NCI-H774 (cell line): ENCODE measurements at regions not wholly inside any gene's neighbourhood (a gene's known extent, or its start where the extent isn't known, plus 50 kb on each side); places are given as distances from the start of the nearest gene placed in this dataset.

Experiments used
- DNase-seq: peaks from one replicate; lab custom pipeline; 2025; lab: John Stamatoyannopoulos, UW

DNA sequence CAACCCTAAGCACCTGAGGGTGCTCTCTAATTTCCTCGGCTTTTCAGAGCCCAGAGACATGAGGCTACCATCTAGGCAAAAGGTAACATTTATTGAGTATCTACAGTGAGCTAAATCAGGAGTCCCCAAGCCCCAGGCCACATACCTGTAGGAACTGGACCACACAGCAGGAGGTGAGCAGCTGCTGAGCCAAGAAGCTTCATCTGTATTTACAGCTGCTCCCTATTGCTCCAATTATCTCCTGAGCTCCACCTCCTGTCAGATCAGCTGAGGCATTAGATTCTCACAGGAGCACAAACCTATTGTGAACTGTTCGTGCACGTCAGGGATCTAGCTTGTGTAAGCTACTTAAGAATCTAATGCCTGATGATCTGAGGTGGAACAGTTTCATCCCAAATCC, 70.2 kb downstream of the RND3 start:
- DNase-seq = no peak

DNA sequence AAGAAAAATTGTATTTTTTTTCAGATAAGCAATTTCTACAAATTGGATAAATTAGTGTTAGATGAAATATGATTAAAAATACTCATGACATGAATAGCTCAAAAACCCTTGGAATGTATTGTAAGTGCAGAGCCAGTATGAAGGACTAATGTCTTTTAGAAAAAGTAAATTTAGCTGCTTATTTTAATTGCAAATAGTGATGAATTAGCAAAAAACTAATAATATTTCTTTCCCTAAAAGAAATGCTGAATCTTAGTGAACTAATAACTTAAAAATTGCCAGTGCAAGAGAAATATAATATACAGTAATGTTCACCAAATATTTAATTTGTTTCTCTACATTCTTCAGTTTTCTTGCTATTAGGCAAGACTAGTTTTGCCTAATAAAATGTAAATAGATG, 72.4 kb downstream of the RND3 start:
- DNase-seq = no peak

DNA sequence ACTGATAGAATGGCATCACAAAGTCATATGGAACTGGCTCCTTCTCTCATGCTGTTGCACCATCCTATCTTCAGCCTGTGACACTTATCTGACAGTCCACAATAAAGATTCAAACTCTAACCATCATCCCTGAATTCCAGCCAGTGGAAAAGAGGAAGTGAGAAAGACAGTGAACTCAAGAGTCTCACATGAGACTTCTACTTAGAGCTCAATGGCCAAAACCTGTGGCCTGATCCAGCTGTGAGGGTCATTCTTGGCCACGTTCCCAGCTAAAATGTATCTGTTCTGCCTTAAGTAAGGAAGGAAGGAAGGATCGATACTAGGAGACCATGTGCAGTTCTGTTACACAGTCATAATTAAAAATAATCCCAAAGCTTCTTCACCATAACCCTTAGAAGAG, 73.6 kb downstream of the RND3 start:
- DNase-seq = no peak

DNA sequence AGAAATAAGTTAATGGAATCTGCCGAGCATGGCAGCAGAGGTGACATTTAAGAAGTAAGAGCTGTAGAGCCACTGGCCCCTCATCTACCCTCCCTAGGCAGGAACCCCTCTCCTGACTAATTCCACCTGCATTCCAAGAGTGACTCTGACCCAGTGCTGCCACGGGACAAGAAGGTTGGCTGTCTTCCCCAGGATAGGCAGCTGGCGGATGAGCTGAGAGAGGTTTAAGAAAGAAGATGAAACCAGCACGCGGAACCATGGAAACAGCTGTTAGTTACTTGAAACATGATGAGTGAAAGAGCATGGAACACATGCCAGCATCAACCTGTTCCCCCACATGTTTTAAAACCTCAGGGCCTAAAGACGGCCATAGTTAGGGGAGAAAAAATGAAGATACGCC, 74.1 kb downstream of the RND3 start:
- DNase-seq = no peak

DNA sequence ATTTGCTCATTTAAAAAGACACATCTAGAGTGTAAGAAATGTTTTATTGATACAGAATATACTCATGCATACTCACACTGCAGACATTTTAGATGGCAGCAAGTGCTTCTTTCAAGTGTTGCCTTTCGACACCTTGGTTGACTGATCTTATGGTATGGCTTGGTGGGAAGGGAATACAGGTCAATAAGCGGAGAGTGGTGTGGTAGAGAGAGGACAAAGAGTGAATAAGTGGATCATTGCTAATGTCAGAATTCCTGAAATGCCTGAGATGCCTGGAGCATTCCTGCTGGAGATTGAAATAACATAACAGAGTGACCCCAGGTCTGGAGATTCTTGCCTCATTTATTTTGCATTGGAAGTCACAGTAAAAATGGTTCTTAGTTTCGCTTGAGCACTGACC, 76.7 kb downstream of the RND3 start:
- no peak for DNase-seq

DNA sequence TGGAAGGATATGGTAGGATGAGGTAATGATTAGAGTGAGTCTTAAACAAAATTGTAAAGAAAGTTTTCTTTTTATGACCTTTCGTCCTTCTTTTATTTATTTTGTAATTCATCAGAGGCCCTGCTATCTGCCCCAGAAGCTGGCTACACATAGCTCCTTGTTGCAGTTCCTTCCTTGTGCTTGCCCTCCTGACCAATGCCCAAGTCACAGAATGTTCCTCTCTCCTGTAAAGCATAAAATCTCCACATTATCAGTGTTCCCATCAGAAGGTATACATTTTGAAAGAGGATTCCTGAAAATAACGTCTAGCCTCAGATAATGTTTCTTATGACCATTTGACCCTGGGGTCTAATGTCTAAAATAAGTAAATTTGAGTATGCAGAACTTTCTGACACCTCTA, 78.3 kb downstream of the RND3 start:
- DNase-seq = no peak

DNA sequence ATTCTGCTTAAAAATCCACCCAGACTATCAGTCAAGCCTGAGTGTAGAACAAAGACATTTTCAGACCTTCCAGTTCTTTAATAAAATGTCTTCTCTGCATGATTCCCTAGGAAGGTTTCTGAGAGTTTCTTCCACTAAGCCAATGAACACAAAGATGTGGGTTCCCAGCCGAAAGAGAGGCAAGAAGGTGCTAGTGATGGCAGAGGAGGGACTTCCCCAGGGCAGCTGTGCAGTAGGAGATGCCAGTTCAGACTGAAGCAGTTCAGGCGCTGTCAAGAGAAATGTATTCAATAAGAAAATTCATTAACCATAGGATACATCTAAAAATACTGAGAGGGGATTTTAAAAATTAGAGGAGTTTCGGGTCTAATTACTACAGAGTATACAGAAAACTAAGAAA, 83.3 kb downstream of the RND3 start:
- DNase-seq = no peak

DNA sequence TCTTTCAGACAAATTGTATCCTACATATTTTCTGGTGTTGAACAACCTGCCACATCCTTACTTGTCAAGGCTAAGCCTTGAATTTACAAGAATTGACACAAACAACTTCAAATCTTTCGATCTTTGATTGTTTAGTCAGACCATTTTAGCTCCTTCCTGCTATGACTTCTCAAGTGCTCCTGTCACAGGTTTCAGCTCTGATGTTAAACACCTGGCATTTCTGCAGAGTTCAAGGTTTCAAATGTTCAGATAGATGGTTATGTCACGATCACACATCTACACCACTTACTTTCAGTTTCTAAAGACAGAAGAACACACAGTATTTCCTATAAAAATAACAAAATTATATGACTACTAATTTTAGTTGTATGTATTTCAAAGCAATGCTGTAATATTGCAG, 84.0 kb downstream of the RND3 start:
- DNase-seq = no peak

DNA sequence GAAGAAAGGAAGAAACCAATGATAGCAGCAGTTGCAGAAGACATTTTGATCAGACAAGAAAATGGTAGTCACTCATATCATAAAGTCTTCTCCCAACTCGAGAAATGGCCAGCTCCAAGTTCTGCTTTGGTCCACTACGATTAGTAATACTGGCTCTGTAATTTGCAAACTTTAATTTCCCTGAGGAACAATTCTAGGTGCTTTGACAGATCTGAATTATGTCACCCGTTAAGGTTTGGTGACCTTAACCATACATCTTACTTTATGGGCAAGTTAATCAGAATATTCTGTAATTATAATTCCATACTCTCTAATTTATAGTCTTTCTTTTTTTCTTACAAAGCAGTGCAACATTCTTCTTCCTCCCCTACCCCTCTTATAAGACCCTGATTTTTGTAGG, 84.5 kb downstream of the RND3 start:
- DNase-seq = no peak

DNA sequence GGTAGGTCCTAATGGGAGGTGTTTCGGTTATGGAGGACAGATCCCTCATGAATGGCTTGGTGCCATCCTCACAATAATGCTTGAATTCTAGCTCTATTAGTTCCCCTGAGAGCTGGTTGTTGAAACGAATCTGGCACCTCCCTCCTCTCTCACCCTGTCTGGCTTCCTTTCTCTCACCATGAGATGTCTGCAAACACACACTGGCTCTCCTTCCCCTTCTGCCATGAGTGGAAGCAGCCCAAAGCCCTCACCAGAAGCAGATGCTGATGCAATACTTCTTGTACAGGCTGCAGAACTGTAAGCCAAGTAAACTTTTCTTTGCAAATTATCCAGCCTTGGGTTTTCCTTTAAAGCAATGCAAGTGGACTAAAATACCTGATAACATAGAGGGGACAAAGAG, 86.6 kb downstream of the RND3 start:
- no peak for DNase-seq

DNA sequence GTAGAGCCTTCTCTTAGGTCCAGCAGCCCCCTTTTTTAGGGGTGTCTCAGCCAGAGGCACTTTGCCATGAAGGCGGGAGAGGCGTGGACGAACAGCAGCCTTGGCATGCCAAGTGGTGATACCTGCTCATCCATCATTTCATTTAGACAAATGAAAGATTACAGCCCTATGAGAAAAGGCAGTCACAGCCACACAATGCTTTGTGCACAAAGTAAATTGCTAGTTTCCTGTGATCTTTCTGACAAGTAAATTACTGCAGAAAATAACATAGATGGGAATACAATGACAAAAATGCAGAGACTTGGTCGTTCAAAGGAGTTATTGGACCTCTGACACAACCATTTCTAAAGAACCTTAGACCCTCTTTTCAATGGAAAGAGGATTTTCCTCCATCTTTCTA, 94.9 kb downstream of the RND3 start:
- no peak for DNase-seq

DNA sequence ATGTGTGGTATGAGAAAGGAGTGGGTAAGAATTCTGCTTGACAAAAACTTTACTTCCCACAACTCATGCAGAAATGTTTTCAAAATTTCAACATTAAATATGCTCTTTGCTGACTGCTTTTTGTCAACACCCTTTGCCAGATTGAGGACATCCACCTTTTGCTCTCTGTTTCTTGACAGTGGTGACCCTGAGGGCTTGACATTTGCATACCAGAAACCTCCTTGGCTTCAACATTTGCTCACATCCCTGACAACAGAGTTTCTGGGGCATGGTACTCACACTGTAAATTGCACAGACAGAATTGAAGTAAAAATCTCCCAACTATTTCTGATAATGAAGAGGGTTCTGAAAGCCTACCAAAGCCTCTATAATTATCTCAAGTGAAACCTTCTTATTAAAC, 95.7 kb downstream of the RND3 start:
- no peak for DNase-seq

DNA sequence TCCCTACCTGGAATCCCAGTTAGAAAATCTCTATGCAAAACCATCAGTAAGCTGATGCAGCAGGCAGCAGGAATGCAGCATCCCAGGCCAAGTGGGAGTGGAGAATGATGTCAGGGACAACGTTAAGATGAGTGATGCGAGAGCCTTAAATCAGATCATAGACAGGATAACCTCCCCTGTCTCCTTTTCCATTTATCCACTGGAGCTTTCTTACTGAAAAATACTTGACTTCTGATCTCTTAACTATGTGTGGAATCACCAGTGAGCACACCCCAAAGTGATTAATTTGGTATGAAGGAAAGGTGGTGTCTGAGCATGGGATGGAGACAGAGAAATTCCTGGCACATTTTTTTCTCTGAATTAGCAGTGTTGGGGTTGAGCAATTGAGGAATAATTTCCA, 98.0 kb downstream of the RND3 start:
- DNase-seq = no peak

DNA sequence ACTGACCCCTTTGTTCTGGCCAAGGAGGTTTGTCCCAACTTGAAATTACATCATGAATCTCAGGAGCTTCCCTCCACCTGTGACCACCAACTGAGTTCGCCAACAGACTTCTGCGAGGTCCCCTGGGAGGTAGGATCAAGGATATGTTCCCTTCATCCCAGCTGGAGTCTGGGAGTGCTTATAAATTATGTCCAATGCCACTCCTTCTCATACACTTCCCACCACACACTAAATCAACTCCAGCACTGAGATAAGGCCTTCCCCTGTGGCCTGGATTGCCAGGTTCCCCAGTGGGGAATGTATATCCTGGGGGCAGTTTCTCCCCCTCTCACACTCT, 99.2 kb downstream of the RND3 start:
- DNase-seq = no peak

DNA sequence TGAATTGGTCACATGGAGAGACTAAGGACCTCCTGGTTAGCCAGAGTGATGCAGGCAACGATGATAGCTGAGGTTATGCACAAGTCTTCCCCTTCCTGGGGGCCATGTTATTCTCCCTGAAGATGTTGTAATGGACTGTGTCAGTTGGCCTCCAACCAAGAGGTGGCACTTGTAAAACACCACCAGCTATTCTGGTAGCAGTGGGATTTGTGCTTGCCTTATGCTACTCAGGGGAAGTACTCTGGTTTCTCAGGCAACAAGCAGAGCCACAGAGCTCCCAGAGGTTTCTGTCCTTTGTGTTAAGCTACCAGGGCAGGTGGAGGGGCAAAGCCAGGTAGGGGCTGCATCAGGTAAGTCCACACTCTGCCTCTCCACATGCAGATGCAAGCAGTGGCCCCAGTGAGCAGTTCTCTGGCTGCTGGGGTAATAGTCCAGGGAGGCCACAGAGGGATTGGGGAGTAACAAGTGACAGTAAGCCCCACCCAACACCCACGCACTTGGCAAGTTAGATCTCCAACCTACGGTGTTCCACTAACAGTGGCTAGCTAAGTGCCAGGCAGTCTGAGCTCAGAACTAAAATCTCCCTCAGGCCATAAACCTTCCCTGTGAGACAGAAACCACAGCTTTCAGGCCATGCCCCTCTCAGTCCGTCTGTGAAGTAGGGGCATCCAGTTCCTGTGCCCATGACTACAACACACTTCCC, 99.7 kb downstream of the RND3 start:
- DNase-seq = no peak

DNA sequence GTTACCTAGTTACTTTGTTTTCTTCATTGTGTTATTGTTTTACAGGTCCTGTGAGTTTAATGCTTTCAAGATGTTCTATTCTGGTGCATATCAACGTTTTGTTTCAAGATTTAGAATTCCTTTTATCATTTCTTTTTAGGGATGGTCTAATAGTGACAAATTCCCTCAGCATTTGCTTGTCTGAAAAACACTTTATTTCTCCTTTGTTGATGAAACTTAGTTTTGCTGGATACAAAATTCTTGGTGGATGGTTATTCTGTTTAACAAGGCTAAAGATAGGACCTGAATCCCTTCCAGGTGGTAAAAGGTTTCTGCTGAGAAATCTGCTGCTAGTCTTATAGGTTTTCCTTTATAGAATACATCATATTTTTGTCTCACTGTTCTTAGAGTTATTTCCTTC, 102.3 kb downstream of the RND3 start:
- DNase-seq = no peak

DNA sequence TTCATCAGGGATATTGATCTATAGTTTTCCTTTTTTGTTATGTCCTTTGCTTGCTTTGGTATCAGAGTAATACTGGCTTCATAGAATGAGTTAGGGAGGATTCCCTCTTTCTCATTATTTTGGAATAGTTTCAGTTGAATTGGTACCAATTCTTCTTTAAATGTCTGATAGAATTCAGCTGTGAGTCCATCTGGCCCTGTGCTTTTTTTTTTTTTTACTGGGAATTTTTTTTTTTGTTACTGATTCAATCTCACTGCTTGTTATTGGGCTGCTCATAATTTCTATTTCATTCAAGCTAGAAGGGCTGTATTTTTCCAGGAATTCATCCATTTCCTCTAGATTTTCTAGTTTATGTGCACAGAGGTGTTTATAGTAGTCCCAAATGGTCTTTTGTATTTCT, 103.9 kb downstream of the RND3 start:
- DNase-seq = no peak

DNA sequence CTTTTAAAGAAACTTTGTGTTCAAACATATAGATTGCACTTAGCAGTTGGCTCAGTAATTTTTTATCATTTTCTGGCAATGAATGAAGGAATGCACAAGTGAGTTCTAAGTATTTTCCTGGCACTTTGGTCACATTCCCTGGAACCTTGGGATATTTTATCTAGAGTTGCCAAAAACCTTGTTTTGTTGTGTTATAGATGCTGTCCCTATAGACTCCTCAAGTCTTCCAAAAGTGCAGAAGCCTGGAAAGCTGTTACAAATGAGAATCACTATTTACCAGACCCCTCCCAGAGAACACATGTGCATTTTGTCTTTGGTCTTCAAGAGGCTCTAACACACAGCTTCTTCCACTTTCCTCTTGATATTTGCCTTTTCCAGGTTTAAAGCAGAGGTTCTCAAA, 108.3 kb downstream of the RND3 start:
- no peak for DNase-seq

DNA sequence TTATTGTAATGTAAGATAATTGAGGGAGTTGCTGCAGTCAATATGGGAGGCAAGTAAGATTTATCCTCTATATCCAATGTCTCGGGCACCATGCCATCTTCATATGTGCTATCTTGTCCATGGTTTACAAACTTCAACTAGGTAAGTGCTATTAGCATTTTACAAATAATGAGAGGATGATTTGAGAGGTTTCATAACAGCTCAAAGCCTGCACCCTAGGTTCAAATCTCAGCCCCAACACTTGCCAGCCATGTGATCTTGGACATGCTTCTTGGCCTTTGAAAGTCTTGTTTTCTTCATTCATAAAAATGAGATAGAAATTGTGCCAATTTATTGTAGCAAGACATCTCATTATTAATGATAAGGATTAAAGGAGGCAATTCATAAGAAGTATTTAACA, 108.8 kb downstream of the RND3 start:
- no peak for DNase-seq

DNA sequence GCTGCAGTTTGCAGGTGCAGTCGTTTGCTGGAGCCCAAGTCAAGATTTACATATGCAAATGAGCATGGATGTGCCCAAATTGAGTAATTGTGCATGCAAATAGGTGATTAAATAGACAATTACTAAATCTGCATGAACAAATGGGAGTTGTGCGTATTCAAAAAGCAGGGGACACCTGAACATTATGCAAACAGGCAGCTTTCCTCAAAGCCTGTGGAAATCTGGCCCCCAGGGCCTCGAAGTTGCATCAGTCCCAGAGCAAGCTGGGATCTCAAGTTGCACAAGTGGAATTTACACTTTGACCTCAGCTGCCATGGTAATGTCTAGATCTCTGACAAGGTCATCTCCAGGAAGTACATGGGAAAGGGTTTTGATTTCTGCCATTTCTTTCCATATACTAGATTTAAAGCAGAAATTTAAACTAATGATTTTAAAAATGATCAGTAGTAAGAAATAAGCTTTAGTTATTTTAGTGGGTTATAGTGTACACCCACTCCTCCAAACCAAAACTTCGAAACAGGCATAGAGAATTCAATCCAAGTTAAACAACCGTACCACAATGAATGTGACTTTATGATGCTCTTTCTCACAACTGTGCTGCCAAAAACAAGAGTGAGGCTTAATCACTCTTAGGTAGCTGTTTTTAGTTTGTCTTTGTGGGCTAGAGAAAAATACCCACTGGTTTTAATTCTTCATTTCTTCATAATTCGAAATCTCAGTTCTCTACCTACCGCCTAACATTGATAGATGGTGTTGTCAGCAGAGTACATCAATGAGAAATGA, 110.7 kb downstream of the RND3 start:
- DNase-seq = no peak

DNA sequence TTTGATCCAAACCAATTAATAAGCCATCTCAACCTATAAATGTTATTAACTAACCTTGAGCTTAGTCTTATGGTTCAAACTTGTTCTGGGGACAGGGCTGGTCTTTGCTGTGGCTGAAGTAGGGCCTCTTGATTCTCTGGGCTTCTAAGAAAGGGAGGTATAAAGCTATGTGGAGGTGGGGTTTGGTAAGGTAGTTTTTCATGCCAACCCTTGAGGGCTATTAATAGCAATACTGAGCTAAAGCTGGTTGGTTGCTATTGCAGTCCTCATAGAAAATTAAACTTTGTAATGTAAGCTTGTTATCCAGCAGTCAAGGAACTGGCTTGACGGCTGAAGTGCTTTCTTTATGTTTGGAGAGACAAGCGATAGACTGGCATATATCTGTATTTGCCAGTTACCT, 112.1 kb downstream of the RND3 start:
- DNase-seq = no peak

DNA sequence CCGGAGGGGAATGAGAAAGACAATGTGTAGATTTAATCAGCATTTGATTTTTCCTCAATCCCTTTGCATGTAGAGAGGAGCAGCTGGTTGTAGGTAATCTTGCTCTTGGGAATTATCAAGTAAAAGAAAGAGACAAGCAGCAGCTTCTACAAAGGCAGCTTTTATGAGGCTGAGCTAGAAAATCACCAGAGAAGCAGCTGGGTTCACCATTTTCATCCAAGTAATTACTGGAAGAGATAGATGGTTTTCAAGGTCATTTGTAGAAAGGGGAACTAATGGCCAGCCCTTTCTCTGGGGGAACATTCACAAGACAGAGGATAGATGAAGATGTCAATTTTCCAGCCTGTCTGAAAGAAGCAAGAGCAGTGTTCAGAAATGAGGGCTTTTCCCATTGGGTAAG, 113.0 kb downstream of the RND3 start:
- DNase-seq = no peak

DNA sequence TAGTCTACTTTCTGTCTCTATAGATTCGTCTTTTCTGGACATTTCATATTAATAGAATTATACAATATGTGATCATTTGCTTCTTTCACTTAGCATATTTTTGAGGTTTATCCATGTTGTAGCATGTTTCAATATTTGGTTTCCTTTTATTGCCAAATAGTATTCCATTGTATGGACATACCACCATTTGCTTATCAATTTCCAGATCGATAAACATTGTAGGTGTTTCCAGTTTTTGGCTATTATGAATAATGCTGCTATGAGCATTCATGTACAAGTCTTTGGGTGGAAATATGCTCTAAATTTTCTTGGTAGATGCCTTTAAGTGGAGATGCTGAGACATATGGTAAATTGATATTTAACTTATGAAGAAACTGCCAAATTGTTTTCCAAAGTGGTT, 114.1 kb downstream of the RND3 start:
- DNase-seq = no peak
